ENCODE measurements at regions not wholly inside any gene's neighbourhood (a gene's known extent, or its start where the extent isn't known, plus 50 kb on each side); places are given as distances from the start of the nearest gene placed in this dataset.

DNA sequence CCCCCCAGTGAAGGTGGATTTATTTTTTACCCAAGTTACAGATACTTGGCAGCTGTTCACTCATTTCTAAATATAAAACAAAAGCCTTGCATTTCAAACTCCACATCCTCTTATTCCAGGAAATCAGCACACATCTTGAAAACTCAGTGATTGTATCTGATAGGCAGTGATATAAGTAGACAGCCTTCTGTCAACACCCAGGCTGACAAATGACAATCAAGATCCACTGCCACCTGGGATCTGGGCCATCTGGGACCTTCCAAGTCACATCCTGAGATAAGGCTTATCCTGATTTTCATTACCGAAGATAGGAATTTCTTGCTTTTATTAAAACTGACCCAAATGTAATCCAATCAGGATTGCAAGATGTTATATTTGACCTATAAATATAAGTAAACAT is 201.3 kb upstream of the PUM3 start:
- DNase-seq (no peak), ATAC-seq (ENCODE audit: low FRiP score in 2 of 2) (no peak)
- Histone ChIP-seq H3K27ac (no peak overlapping the region), H3K4me3 (no peak overlapping the region), H3K9me3 (no peaks in the 10 kb centered on the region), H3K27me3 (no peaks in the 10 kb centered on the region), H3K4me1 (no peaks in the 10 kb centered on the region), H3K36me3 (no peaks in the 10 kb centered on the region)
- TF ChIP-seq POLR2A (IDR thresholded peaks at IDR 0.05) (no peak), POLR2AphosphoS5 (IDR thresholded peaks at IDR 0.05) (no peak), EP300 (IDR thresholded peaks at IDR 0.05) (no peak)
- TF ChIP-seq, protein P1, sequence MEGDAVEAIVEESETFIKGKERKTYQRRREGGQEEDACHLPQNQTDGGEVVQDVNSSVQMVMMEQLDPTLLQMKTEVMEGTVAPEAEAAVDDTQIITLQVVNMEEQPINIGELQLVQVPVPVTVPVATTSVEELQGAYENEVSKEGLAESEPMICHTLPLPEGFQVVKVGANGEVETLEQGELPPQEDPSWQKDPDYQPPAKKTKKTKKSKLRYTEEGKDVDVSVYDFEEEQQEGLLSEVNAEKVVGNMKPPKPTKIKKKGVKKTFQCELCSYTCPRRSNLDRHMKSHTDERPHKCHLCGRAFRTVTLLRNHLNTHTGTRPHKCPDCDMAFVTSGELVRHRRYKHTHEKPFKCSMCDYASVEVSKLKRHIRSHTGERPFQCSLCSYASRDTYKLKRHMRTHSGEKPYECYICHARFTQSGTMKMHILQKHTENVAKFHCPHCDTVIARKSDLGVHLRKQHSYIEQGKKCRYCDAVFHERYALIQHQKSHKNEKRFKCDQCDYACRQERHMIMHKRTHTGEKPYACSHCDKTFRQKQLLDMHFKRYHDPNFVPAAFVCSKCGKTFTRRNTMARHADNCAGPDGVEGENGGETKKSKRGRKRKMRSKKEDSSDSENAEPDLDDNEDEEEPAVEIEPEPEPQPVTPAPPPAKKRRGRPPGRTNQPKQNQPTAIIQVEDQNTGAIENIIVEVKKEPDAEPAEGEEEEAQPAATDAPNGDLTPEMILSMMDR (IDR thresholded peaks at IDR 0.05): no peak
- 50 to 54% methylated on average over 1 of the region's 1 CpG for WGBS, 2 donors

DNA sequence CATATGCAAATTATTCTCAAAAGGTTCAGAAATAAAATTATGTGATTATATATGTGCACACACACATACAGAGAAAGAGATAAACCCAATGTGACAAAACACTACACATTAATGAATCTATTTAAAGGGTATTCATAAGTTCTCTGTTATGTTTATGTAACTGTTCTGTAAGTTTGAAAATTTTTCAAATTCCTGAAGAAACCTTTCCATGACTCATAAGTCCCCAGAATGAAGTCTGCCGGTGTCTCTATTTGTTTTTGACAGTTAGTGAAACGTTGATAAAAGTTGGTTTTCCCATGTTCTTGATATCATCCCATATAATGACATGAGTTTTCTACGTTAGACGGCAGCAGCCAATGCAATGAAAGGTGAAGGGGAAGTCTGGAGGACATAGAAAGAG is 199.5 kb upstream of the PUM3 start:
- Histone ChIP-seq H3K36me3 (no peaks in the 10 kb centered on the region), H3K4me3 (no peak overlapping the region), H3K4me1 (no peaks in the 10 kb centered on the region), H3K27ac (no peak overlapping the region), H3K27me3 (no peaks in the 10 kb centered on the region), H3K9me3 (no peaks in the 10 kb centered on the region)
- no peak for TF ChIP-seq EP300 (IDR thresholded peaks at IDR 0.05)
- DNase-seq (no peak), ATAC-seq (ENCODE audit: low FRiP score in 2 of 2) (no peak)
- 64 to 76% methylated on average over 4 of the region's 4 CpGs for WGBS, 2 donors

DNA sequence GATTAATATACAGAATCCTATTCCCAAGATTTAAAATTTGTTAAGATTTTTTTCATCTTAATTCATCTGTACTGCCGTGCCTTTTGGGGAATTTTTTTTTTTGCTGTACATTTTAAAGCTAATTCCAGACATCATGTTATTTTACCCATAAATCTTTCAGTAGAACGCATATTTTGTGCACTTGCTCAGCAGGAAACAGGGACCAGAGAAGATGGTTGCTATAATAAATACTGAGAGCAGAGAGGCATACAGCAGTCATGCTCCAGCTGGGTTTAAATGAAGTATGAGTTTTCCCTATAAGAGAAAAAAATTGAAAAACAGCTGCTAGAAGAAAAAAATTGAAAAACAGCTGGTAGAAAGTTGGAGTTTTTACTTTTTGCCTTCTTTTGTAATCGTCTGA is 196.9 kb upstream of the PUM3 start:
- Histone ChIP-seq H3K4me3 (no peak overlapping the region), H3K27me3 (no peaks in the 10 kb centered on the region), H3K9me3 (no peaks in the 10 kb centered on the region), H3K36me3 (no peaks in the 10 kb centered on the region), H3K4me1 (no peaks in the 10 kb centered on the region), H3K27ac (no peak overlapping the region)
- ATAC-seq (ENCODE audit: low FRiP score in 2 of 2): no peak
- DNase-seq: no peak
- TF ChIP-seq, protein P1 (IDR thresholded peaks at IDR 0.05): no peak
- no peak for TF ChIP-seq POLR2A (IDR thresholded peaks at IDR 0.05)
- TF ChIP-seq EP300 (IDR thresholded peaks at IDR 0.05): no peak
- WGBS, 2 donors: 79 to 81% methylated on average over 3 of the region's 3 CpGs

DNA sequence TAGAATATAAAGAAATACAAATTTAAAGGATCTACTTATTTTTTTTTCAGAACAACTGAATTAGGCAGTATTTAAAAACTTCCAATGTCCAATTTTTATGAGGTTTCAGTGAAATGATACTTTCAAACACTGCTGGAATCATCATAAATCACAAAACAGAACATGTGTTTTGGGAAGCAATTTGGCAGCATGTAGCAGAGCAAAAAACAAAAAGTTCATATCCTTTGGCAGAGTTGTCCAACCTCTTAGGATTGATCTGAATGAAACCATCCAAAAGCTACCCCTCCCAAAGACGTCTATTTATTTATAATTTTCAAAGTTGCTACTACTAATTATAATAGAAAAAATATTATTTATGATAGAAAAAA is 192.4 kb upstream of the PUM3 start:
- Histone ChIP-seq H3K27ac (no peak overlapping the region), H3K4me1 (no peaks in the 10 kb centered on the region), H3K4me3 (no peak overlapping the region), H3K9me3 (no peaks in the 10 kb centered on the region), H3K36me3 (no peaks in the 10 kb centered on the region), H3K27me3 (no peaks in the 10 kb centered on the region)
- DNase-seq: no peak
- no peak for ATAC-seq (ENCODE audit: low FRiP score in 2 of 2)
- TF ChIP-seq, protein P1 (IDR thresholded peaks at IDR 0.05): no peak
- TF ChIP-seq POLR2AphosphoS5 (IDR thresholded peaks at IDR 0.05): no peak
- TF ChIP-seq EP300 (IDR thresholded peaks at IDR 0.05): no peak
- no peak for TF ChIP-seq POLR2A (IDR thresholded peaks at IDR 0.05)
- WGBS, 2 donors: 50 to 83% methylated on average over 1 of the region's 1 CpG

DNA sequence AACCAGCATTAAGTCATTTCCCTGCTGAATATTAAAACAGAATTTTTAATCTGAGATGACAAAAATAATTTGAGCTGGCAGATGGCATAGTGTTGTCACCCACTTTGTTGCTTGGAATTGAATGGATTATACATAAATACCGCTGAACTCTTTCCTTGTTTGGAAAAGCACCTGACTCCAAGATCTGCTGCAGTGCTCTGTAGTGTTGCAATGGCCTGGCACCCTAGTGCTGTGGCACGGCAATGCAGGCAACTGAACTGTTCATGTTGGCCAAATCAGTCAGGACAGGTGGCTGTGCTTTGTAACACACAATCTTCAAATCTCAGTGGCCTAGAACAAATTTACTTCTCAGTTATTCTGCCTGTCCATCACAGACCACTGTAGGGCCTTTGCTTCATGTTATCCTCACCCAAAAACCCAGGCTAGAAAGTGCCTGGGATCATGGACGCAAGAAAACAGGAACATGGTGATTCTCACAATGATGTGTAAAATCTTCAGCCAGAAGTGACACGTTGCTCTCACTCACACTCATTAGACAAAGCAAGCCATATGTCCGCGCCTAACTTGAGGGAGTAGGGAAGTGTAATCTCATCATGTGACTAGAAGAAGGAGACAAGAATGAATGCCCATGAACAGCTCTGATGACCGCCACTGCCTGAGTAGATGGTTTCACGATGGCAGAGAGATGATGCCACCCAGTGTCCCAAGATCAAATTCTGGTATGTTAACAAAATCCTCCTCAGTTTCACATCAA is 191.9 kb upstream of the PUM3 start:
- Histone ChIP-seq H3K27me3 (no peaks in the 10 kb centered on the region), H3K36me3 (no peaks in the 10 kb centered on the region), H3K4me3 (no peak overlapping the region), H3K27ac (no peak overlapping the region), H3K4me1 (no peaks in the 10 kb centered on the region), H3K9me3 (no peaks in the 10 kb centered on the region)
- TF ChIP-seq POLR2A (IDR thresholded peaks at IDR 0.05) (no peak), POLR2AphosphoS5 (IDR thresholded peaks at IDR 0.05) (no peak), EP300 (IDR thresholded peaks at IDR 0.05) (no peak)
- TF ChIP-seq, protein P1 (IDR thresholded peaks at IDR 0.05): no peak
- no peak for ATAC-seq (ENCODE audit: low FRiP score in 2 of 2)
- DNase-seq: no peak
- WGBS, 2 donors: 81 to 85% methylated on average over 8 of the region's 8 CpGs
